SKM-1 (cell line): ENCODE measurements at regions not wholly inside any gene's neighbourhood (a gene's known extent, or its start where the extent isn't known, plus 50 kb on each side); places are given as distances from the start of the nearest gene placed in this dataset.

ENCODE experiments used
- DNase-seq: peaks from one replicate; lab custom pipeline; 2025; ENCODE audit not compliant: unreplicated experiment; lab: John Stamatoyannopoulos, UW

DNA sequence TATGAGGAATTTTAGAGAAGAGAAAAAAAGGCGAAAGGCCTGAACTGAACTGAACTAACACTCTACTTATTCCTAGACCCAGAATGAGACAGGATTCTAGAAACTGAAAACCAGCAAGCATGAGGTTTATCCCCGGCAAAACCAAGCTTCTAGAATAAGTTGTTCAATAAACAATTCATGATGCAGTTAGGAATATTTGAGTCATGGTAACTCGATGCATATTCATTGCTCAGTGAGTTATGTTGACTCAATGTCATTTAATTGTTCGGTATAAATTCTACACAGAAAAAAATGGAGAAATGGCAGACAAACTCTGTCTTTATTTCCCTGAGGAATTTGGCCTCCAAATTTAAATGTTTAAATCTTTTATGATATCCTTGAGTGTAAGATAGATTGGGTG lies 321.5 kb downstream of the SATB2 start:
- no peak for DNase-seq

GRCh38 chr2:199131876-199132275 lies 325.9 kb downstream of the SATB2 start:
- DNase-seq: no peak

DNA sequence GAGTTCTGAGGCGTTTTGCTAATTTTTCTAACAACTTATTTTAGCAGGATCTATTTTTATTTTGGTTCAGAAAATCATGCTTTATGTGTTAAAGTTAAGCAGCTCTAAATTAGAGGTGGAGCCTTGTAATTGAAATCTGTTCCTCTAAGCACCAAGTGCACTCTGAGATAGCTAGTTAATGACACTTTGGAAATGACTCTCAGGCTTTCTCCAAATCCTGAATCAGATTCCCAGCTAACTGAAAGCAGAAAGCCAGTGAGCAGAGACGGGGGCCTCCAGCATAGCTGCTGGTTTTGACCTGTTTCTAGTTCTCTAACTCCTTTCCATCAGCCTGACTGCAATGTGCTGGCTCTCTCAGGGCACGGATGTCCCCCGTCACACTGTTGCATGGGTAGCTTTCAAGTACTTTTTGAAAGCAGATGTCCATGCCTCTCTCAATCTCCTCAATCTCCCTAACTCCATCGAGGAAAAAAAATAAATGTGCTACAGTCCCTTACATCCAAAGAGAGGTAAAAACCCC lies 326.5 kb downstream of the SATB2 start:
- no peak for DNase-seq

GRCh38 chr2:199130501-199130900 lies 327.2 kb downstream of the SATB2 start:
- DNase-seq: no peak

DNA sequence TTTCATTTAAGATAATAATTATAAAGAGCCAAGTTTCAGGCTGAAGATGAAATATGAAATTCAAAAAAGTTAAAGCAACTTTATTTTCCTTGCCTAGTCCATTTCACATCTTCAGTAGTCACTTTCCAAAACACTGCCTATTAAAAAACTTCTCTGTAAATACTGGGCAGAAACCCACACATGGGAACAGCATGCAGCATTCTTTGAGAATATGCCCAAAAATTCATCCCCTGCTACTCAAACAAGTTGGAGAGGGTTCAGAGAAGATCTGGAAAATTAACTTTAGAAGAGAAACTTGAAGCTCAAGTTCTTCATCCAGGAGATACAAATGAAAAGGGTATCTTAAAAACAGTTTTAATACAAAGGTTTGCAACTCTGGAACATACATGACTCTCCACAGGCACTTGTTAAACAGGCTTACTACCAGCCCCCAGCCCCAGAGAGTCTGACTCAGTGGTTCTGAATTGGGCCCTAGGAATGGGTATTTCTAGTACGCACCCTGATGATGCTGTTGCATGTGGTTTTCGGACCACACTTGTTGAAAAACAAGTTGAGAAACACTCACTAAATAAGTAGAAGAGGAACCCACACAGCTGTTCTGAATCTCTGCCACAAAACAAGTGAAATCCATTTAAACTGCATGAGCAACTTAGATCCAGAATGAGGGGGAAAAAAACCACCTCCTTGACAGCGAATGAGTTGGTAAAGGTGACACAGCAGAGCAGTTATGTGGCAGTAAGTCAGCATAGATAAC lies 329.1 kb downstream of the SATB2 start:
- DNase-seq: no peak

GRCh38 chr2:199119796-199120195 lies 337.9 kb downstream of the SATB2 start:
- DNase-seq: no peak

DNA sequence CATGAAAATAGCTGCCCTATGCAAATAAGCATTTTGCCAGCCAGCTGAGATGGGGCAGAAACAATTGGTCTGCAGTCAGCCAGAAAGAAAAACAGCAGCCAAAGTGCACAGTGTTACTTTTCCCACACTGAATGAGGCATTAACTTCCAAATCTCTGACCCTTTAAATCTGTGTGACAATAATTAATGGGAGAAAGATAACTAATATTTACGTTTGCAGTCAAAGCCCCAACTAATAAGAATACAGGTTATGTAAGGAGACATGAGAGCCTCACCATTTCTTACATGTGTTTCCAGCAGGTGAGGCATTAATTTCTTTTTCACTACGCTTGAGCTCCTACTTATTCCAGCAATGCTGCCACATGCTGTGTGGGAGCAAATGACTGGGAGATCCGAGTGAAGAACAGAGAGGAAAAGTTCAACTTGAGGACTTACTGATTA lies 339.0 kb downstream of the SATB2 start:
- no peak for DNase-seq

DNA sequence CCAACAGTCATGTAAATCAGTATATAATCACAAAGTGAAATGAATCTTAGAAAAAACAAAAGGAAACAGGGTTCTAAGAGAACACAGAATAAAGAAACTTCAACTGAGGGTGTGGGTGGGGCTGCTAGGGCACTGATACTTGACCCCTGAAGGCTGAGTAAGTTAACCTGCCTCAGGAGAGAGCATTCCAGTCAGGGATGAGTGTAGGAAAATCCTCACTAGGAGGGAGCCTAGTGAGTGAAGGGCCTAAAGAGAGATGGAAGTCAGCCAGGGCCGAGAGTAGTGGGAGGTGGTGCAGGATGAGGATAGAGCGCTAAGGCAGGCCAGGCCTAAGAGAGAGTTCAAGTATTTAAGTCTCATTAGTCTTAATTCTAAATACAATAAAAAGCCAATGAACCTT lies 342.6 kb downstream of the SATB2 start:
- DNase-seq: no peak

GRCh38 chr2:199113111-199113510 lies 344.6 kb downstream of the SATB2 start:
- DNase-seq: no peak

DNA sequence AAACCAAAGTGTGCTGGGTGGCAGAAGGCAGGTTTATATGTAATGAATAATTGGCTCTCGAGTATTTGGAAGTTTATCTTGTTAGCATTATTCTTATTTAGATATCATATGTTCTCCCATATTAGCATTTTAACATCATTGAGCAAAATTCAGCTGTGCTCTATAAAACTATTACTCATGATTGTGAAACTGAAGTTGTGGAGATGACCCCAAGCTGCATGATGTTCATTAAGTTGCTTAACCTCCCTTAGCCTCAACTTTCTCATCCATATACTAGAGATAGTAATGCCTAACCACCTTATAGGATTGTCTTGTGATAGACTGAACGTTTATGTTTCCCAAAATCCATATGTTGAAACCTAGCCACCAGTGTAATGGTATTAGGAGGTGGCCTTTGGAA lies 346.3 kb downstream of the SATB2 start:
- DNase-seq: no peak

GRCh38 chr2:199108056-199108455 lies 349.7 kb downstream of the SATB2 start:
- no peak for DNase-seq

DNA sequence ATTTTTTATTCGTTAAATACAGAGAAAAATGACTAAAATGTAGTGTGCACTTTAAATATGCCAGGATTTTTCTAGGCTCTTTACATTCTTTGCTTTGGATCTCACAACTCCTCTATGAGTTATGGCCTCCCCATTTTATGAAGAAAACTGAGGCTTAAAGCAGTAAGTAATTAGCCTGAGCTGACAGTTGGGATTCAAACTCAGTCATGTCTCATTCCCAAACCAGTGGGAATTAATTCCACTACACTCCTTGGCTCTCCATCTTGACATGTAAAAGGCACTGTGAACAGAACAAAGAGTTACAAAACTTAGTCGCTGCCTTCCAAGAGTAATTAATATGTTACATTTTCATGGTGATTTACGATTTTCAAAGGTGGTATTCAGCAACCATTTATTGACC lies 351.9 kb downstream of the SATB2 start:
- DNase-seq: no peak

- DNase-seq: no peak
Measured at GRCh38 chr2:199101487-199101886, 356.3 kb downstream of the SATB2 start.

DNA sequence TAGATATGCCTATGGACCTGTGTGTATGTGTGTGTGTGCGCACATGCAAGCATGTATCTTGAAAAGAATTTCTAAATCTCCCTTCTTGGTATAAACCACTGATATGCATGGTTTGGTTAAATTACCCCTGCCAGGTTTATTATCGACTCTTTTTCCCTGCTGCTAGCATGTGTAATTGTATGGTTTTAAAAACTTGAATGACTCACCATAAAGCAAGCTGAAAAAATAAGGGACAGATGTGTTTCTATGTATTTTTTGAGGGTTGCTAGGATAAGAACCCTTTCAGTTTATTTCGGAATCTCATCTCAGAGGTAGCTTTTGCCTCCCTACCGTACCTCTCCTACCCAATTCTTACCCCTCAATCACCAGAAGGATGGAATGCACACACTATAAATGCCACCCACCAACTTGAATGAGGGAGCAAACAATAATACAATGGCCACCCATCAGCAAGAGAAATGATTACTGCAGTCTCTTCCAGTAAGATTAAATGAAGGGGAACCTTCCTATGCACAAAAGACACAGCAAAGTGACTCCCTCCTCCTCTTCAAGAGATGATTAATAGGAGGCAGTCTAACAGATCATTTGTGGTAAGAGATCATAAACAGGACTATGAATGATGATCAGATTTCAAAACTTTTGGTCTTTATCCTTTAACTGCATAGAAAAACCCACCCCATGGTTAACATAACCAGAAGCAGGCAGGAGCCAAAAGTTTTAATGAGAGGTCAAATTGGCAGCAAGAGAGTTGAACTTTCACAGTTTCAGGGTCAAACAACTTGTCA lies 357.2 kb downstream of the SATB2 start:
- no peak for DNase-seq

DNA sequence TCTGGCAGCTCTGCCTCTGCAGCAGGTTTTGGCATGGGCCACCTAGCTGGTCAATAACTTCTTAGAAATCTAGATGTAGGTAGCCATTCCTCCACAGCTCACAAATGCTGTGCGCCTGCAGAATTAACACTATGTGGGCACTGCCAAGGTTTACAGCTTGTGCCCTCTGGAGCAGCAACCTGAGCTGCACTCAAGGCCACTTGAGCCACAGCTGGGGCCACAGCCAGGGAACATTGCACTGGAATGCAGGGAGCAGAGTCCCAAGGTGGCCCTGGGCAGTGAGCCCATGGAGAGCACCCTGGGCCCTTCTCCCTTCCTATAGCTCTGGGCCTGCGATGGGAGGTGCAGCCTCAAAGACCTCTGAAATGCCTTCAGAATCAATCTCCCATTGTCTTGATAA lies 365.3 kb downstream of the SATB2 start:
- DNase-seq: no peak

DNA sequence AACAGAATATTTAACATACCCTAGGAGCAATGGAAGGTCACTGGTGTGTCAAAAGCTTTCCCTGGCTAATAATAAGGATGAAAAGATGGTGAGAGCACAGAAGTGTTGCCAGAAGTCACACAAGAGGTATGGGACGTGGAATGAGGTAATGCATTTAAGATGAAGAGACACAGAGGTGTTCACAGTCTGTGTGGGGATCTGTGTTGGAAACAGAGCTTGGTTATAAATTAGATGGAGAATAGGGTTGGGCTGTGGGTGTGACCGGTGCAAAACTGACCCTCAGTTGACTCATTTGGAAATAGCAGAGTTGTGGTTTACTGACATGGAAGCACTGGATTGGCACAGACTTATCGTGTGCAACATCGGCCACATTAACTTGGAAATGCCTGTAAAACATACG lies 372.5 kb downstream of the SATB2 start:
- DNase-seq: no peak

DNA sequence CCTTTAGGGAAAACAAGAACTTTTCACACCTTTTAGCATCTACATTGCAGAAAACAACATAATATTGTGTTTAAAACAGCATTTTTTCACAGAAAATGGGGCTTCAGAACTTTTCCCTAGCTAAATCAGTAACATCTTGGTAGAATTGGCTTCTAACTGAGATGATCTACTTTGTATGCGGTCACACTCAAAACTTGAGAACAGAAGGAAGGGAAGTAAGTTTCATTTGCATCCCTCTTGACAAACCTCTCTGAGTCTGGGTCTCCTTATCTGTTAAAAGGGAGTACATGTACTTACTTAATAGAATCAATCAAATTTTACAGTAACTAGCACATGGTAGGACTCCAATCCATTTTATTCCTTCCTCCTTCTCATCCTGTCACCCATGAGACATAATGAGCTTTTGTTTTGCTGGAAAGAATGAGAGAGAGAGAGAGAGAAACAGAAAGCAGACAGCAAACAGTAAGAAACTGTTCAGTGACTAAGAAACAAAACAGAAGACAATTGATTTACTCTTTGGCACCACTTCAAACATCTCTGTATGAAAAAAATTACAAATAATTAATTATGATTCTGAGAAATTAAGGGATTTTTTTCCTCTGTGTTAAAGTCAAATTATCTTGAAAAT lies 387.3 kb downstream of the SATB2 start:
- no peak for DNase-seq

DNA sequence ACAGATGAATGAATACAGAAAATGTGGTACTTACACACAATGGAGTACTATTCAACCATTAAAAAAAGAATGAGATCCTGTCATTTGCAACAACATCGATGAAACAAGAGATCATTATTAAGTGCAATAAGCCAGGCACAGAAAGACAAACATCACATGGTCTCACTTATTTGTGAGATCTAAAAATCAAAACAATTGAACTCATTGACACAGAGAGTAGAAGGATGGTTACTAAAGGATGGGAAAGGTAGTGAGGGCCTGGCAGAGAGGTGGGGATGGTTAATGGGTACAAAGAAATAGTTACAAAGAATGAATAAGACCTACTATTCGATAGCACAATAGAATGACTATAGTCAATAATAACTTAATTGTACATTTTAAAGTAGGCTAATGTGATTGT lies 393.5 kb downstream of the SATB2 start:
- no peak for DNase-seq

DNA sequence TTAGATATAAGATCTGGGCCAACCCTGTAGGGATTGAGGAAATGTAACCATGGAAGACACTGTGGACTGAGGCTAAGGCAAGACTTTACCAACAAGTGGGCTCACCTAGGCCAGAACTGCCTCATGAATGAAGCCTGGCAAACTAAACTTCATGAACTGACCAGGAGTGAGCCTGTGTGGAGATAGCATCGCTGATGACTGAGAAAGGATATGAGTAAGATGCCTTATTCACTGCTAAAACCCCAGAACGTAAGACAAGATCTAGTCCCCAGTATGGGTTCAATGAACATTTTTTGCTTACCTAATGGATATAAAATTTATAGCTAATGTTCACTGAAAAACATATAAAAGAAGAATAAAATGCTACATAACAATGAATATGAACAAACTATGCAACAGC lies 399.8 kb downstream of the SATB2 start:
- no peak for DNase-seq

- no peak for DNase-seq
Measured at GRCh38 chr2:199055336-199055735, 402.4 kb downstream of the SATB2 start.

- no peak for DNase-seq
Measured at GRCh38 chr2:199042660-199043379, 414.9 kb downstream of the SATB2 start.
